Chondrocyte (in vitro differentiated cells): ENCODE measurements at regions not wholly inside any gene's neighbourhood (a gene's known extent, or its start where the extent isn't known, plus 50 kb on each side); places are given as distances from the start of the nearest gene placed in this dataset.
A peak's percentile ranks its signal among the peaks of the same experiment; 100 is the strongest.

Experiments
- DNase-seq: peaks from one replicate; pipeline ENCODE4 v3.0.0; 2021; ENCODE audit warnings: mixed read lengths, low spot score
- H3K27ac Mint-ChIP-seq: one replicate; pipeline ENCODE4 v1.8.0; 2021; ENCODE audit warnings: mild to moderate bottlenecking, moderate library complexity, mixed read lengths; ENCODE audit not compliant: unreplicated experiment
- H3K27me3 Mint-ChIP-seq: 2 replicates; pipeline ENCODE4 v1.8.0; 2021; ENCODE audit warnings: low read depth, mixed read lengths
- H3K36me3 Mint-ChIP-seq: 2 replicates; pipeline ENCODE4 v1.8.0; 2021; ENCODE audit warnings: low read depth, mixed read lengths
- H3K4me1 Mint-ChIP-seq: 2 replicates; pipeline ENCODE4 v1.8.0; 2021; ENCODE audit warnings: low read depth, mild to moderate bottlenecking, mixed read lengths
- H3K4me3 Mint-ChIP-seq: one replicate; pipeline ENCODE4 v1.8.0; 2021; ENCODE audit warnings: mild to moderate bottlenecking, moderate library complexity, mixed read lengths; ENCODE audit not compliant: unreplicated experiment
- H3K9me3 Mint-ChIP-seq: 2 replicates; pipeline ENCODE4 v1.8.0; 2021; ENCODE audit warnings: low read depth, mixed read lengths
- CTCF ChIP-seq: fragments of 200-600 bp; sonication (generic); IDR thresholded peaks from 2 replicates; pipeline ENCODE4 v1.5.0; 2021; ENCODE audit warnings: antibody characterized with exemption, mild to moderate bottlenecking, moderate library complexity

GRCh38 chr17:77396610-77397009, 255.8 kb downstream of the SEC14L1 start:
- no peak for DNase-seq
- H3K27ac Mint-ChIP-seq, result no peak overlapping the region
- H3K9me3 Mint-ChIP-seq, result no peaks in the 10 kb centered on the region
- no peaks in the 10 kb centered on the region for H3K27me3 Mint-ChIP-seq
- H3K4me3 Mint-ChIP-seq, result no peak overlapping the region
- peaks cover 50% of the 10 kb centered on the region for H3K4me1 Mint-ChIP-seq
- no peak for TF ChIP-seq CTCF
- peaks cover 4% of the 10 kb centered on the region for H3K36me3 Mint-ChIP-seq

GRCh38 chr17:77398274-77398673, 257.5 kb downstream of the SEC14L1 start:
- Mint-ChIP-seq H3K4me1 (peaks cover 34% of the 10 kb centered on the region), H3K27me3 (no peaks in the 10 kb centered on the region), H3K27ac (no peak overlapping the region), H3K4me3 (no peak overlapping the region), H3K9me3 (no peaks in the 10 kb centered on the region), H3K36me3 (peaks cover 12% of the 10 kb centered on the region)
- DNase-seq, result no peak
- TF ChIP-seq CTCF, result no peak

GRCh38 chr17:77399319-77399957, 258.7 kb downstream of the SEC14L1 start:
- H3K27ac Mint-ChIP-seq, result no peak overlapping the region
- H3K4me3 Mint-ChIP-seq, result no peak overlapping the region
- H3K27me3 Mint-ChIP-seq, result no peaks in the 10 kb centered on the region
- DNase-seq, result no peak
- TF ChIP-seq CTCF, result no peak
- no peaks in the 10 kb centered on the region for H3K9me3 Mint-ChIP-seq
- peaks cover 32% of the 10 kb centered on the region for H3K4me1 Mint-ChIP-seq
- peaks cover 17% of the 10 kb centered on the region for H3K36me3 Mint-ChIP-seq

GRCh38 chr17:77400445-77400870, 259.7 kb downstream of the SEC14L1 start:
- no peaks in the 10 kb centered on the region for H3K27me3 Mint-ChIP-seq
- peak; percentile 67 for TF ChIP-seq CTCF
- DNase-seq, result no peak
- peak overlapping the region; percentile 57 for H3K27ac Mint-ChIP-seq
- peaks cover 17% of the 10 kb centered on the region for H3K36me3 Mint-ChIP-seq
- peaks cover 35% of the 10 kb centered on the region for H3K4me1 Mint-ChIP-seq
- no peaks in the 10 kb centered on the region for H3K9me3 Mint-ChIP-seq
- no peak overlapping the region for H3K4me3 Mint-ChIP-seq

GRCh38 chr17:77402159-77402731, 261.5 kb downstream of the SEC14L1 start:
- no peak overlapping the region for H3K27ac Mint-ChIP-seq
- DNase-seq, result no peak
- H3K4me3 Mint-ChIP-seq, result no peak overlapping the region
- peaks cover 17% of the 10 kb centered on the region for H3K36me3 Mint-ChIP-seq
- H3K27me3 Mint-ChIP-seq, result no peaks in the 10 kb centered on the region
- H3K9me3 Mint-ChIP-seq, result no peaks in the 10 kb centered on the region
- no peak for TF ChIP-seq CTCF
- H3K4me1 Mint-ChIP-seq, result peaks cover 42% of the 10 kb centered on the region
